ENCODE measurements at regions not wholly inside any gene's neighbourhood (a gene's known extent, or its start where the extent isn't known, plus 50 kb on each side); places are given as distances from the start of the nearest gene placed in this dataset.

- peak; percentile 78 for DNase-seq (ENCODE audit: low read depth)
These were observed 53.7 kb upstream of the FABP6 start for GRCh38 chr5:160175438-160176218.

GRCh38 chr5:160174780-160175437 is 54.4 kb upstream of the FABP6 start:
- no peak for DNase-seq (ENCODE audit: low read depth)

- DNase-seq (ENCODE audit: low read depth), result no peak
These were observed 55.0 kb upstream of the FABP6 start for GRCh38 chr5:160174290-160174689.

DNA sequence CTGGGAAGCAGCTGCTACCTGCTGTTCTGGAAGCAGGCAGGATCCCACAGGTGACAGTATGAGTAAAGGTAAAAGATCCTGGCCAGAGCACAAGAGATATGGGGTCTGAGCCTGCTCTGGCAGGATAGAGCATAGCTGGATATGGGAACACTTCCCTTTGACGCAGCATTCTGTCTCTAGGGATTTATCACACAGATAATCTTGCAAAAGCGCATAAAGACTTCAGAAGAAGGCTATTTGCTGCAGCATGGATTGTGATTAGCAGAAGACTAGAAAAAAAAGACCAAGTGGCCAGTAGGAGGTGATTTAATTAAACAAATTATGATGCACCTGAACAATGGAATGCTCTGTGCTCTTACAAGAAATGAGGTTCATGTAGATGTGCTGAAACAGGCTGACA is 52.4 kb upstream of the PWWP2A start:
- no peak for DNase-seq (ENCODE audit: low read depth)

GRCh38 chr5:160169326-160169725 is 50.1 kb upstream of the PWWP2A start:
- peak; percentile 69 for DNase-seq (ENCODE audit: low read depth)
